ENCODE measurements at regions not wholly inside any gene's neighbourhood (a gene's known extent, or its start where the extent isn't known, plus 50 kb on each side); places are given as distances from the start of the nearest gene placed in this dataset.
"Not testable (repeated sequence)": the region's sequence is repeated elsewhere in the genome, so short reads cannot be mapped to it uniquely, and the experiment has no call there.

DNA sequence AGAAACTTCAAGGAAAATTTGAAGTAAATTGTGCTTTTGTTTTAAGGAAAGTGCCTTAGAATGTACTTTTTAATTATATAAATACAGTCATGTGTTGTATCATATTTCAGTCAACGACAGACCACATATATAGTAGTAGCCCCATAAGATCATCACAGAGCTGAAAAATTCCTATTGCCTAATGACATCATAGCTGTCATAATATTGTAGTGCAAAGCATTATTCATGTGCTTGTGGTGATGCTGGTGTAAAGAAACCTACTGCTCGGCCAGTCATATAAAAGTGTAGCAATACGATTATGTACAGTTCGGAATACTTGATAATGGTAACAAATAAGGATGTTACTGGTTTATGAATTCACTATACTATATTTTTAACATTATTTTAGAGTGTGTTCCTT, 198.9 kb upstream of the SLC16A7 start:
- BruUV-seq (replicated peaks): no TSS peak
- H3K4me3 ChIP-seq (ENCODE audit: low read depth, low read length, poor library complexity, severe bottlenecking): no peak overlapping the region
- no peaks in the 10 kb centered on the region for H3K4me1 ChIP-seq (ENCODE audit: insufficient read depth, low read length, poor library complexity, severe bottlenecking)
- H3K27ac ChIP-seq (ENCODE audit: low read depth, low read length, poor library complexity, severe bottlenecking): no peak overlapping the region
- ChIA-PET CTCF (no interaction called here), POLR2A (ENCODE audit: low non-redundant PET) (no interaction called here)
- TF ChIP-seq, protein P1, sequence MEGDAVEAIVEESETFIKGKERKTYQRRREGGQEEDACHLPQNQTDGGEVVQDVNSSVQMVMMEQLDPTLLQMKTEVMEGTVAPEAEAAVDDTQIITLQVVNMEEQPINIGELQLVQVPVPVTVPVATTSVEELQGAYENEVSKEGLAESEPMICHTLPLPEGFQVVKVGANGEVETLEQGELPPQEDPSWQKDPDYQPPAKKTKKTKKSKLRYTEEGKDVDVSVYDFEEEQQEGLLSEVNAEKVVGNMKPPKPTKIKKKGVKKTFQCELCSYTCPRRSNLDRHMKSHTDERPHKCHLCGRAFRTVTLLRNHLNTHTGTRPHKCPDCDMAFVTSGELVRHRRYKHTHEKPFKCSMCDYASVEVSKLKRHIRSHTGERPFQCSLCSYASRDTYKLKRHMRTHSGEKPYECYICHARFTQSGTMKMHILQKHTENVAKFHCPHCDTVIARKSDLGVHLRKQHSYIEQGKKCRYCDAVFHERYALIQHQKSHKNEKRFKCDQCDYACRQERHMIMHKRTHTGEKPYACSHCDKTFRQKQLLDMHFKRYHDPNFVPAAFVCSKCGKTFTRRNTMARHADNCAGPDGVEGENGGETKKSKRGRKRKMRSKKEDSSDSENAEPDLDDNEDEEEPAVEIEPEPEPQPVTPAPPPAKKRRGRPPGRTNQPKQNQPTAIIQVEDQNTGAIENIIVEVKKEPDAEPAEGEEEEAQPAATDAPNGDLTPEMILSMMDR (conservative IDR thresholded peaks at IDR 0.05; ENCODE audit: low read depth, low read length): no peak
- no peak for TF ChIP-seq EZH2 (IDR thresholded peaks at IDR 0.05; ENCODE audit: borderline replicate concordance, low read depth, low read length, poor library complexity, severe bottlenecking)
- H3K27me3 ChIP-seq (replicated peaks; ENCODE audit: insufficient read depth, low read depth, low read length, poor library complexity): no peaks in the 10 kb centered on the region
- DNase-seq (ENCODE audit: low spot score): no peak
- no peaks in the 10 kb centered on the region for H3K9me3 ChIP-seq (ENCODE audit: low read depth, low read length, poor library complexity, severe bottlenecking)
- intact Hi-C loops (cut with micrococcal nuclease; ENCODE audit: unreplicated experiment): no loop called here
- H3K36me3 ChIP-seq (ENCODE audit: insufficient read depth, low read length, poor library complexity, severe bottlenecking): no peaks in the 10 kb centered on the region

DNA sequence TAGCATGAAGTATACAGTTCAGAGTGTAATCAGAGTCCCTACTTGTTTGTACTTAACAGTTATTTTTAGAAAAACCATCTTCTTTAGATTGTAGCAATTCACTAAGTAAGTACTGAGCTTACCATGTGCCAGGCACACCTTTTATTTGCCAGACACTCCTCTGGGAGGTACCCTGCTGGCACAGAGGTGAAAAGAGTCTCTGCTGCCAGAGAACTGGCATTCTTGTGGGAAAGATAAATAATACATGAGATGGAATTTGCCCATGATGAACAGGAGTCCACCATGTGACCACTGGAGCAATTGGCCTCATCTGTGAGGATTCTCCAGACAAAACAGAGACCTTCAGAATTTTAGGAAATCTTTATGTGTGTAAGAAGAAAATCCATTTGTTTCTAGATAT, 199.3 kb upstream of the SLC16A7 start:
- intact Hi-C loops (cut with micrococcal nuclease; ENCODE audit: unreplicated experiment): no loop called here
- Histone ChIP-seq H3K4me1 (ENCODE audit: insufficient read depth, low read length, poor library complexity, severe bottlenecking) (no peaks in the 10 kb centered on the region), H3K27ac (ENCODE audit: low read depth, low read length, poor library complexity, severe bottlenecking) (no peak overlapping the region), H3K27me3 (replicated peaks; ENCODE audit: insufficient read depth, low read depth, low read length, poor library complexity) (no peaks in the 10 kb centered on the region), H3K9me3 (ENCODE audit: low read depth, low read length, poor library complexity, severe bottlenecking) (no peaks in the 10 kb centered on the region), H3K36me3 (ENCODE audit: insufficient read depth, low read length, poor library complexity, severe bottlenecking) (no peaks in the 10 kb centered on the region), H3K4me3 (ENCODE audit: low read depth, low read length, poor library complexity, severe bottlenecking) (no peak overlapping the region)
- POLR2A ChIA-PET (ENCODE audit: low non-redundant PET): no interaction called here
- BruUV-seq (replicated peaks): no TSS peak
- no peak for DNase-seq (ENCODE audit: low spot score)
- CTCF ChIA-PET: no interaction called here
- TF ChIP-seq, protein P1 (conservative IDR thresholded peaks at IDR 0.05; ENCODE audit: low read depth, low read length): no peak
- TF ChIP-seq EZH2 (IDR thresholded peaks at IDR 0.05; ENCODE audit: borderline replicate concordance, low read depth, low read length, poor library complexity, severe bottlenecking): no peak

DNA sequence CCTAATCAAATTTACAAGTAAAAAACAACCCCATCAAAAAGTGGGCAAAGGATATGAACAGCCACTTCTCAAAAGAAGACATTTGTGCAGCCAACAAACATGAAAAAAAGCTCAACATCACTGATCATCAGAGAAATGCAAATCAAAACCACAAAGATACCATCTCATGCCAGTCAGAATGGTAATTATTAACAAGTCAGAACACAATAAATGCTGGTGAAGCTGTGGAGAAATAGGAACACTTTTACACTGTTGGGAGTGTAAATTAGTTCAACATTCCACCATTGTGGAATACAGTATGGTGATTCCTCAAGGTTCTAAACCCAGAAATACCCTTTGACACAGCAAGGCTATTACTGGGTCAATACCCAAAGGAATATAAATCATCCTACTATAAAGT, 200.5 kb upstream of the SLC16A7 start:
- H3K27me3 ChIP-seq (replicated peaks; ENCODE audit: insufficient read depth, low read depth, low read length, poor library complexity); DNase-seq (ENCODE audit: low spot score); H3K27ac ChIP-seq (ENCODE audit: low read depth, low read length, poor library complexity, severe bottlenecking); H3K4me1 ChIP-seq (ENCODE audit: insufficient read depth, low read length, poor library complexity, severe bottlenecking); POLR2A ChIA-PET (ENCODE audit: low non-redundant PET); H3K36me3 ChIP-seq (ENCODE audit: insufficient read depth, low read length, poor library complexity, severe bottlenecking); intact Hi-C loops (cut with micrococcal nuclease; ENCODE audit: unreplicated experiment); H3K9me3 ChIP-seq (ENCODE audit: low read depth, low read length, poor library complexity, severe bottlenecking); H3K4me3 ChIP-seq (ENCODE audit: low read depth, low read length, poor library complexity, severe bottlenecking); BruUV-seq (replicated peaks); CTCF ChIA-PET: not testable (repeated sequence)

DNA sequence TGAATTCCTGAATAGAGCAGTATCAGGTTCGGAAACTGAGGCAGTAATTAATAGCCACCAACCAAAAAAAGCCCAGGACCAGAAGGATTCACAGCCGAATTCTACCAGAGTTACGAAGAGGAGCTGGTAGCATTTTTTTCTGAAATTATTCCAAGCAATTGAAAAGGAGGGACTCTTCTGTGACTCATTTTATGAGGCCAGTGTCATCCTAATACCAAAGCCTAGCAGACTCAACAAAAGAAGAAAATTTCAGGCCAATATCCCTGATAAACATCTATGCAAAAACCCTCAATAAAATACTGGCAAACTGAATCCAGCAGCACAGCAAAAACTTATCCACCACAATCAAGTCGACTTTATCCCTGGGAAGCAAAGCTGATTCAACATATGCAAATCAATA, 202.3 kb upstream of the SLC16A7 start:
- H3K9me3 ChIP-seq (ENCODE audit: low read depth, low read length, poor library complexity, severe bottlenecking): no peaks in the 10 kb centered on the region

More for the DNA sequence above, 202.3 kb upstream of the SLC16A7 start:
- intact Hi-C loops (cut with micrococcal nuclease; ENCODE audit: unreplicated experiment): no loop called here
- H3K27ac ChIP-seq (ENCODE audit: low read depth, low read length, poor library complexity, severe bottlenecking): no peak overlapping the region
- no peak overlapping the region for H3K4me3 ChIP-seq (ENCODE audit: low read depth, low read length, poor library complexity, severe bottlenecking)
- H3K27me3 ChIP-seq (replicated peaks; ENCODE audit: insufficient read depth, low read depth, low read length, poor library complexity): no peaks in the 10 kb centered on the region
- H3K4me1 ChIP-seq (ENCODE audit: insufficient read depth, low read length, poor library complexity, severe bottlenecking): no peaks in the 10 kb centered on the region
- H3K36me3 ChIP-seq (ENCODE audit: insufficient read depth, low read length, poor library complexity, severe bottlenecking): no peaks in the 10 kb centered on the region
- no peak for DNase-seq (ENCODE audit: low spot score)
- TF ChIP-seq, protein P1 (conservative IDR thresholded peaks at IDR 0.05; ENCODE audit: low read depth, low read length): no peak
- TF ChIP-seq EZH2 (IDR thresholded peaks at IDR 0.05; ENCODE audit: borderline replicate concordance, low read depth, low read length, poor library complexity, severe bottlenecking): no peak
- POLR2A ChIA-PET (ENCODE audit: low non-redundant PET): no interaction called here
- BruUV-seq (replicated peaks): no TSS peak
- CTCF ChIA-PET: no interaction called here
